ENCODE measurements at regions not wholly inside any gene's neighbourhood (a gene's known extent, or its start where the extent isn't known, plus 50 kb on each side); places are given as distances from the start of the nearest gene placed in this dataset.
"Not testable (repeated sequence)": the region's sequence is repeated elsewhere in the genome, so short reads cannot be mapped to it uniquely, and the experiment has no call there.

DNA sequence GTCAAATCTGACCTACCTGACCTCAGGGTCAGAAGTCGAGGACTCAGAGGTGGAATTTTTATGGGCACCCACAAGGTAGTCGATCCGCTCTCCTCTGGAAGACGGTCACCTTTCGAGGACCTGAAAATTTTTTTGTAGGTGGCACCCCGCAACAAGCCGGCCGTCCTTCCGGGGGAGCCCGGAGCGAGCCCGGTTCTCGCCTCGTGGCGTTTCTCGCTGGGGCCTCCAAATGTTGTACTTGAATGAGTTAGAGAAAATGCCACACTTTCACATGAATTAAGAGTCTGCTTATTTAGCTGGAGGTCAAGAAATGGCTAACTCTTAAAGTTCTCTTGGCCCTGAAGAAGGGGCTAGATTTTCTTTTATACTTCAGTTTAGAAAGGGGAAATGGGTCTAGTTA is 169.0 kb upstream of the CCZ1B start:
- H3K4me3 ChIP-seq (ENCODE audit: severe bottlenecking); H3K9me3 ChIP-seq (ENCODE audit: severe bottlenecking); H3K27ac ChIP-seq (ENCODE audit: poor library complexity, severe bottlenecking); H3K4me1 ChIP-seq (ENCODE audit: insufficient read depth, poor library complexity, severe bottlenecking); DNase-seq (ENCODE audit: low spot score); ATAC-seq (ENCODE audit: low read depth); H3K27me3 ChIP-seq (ENCODE audit: insufficient read depth, poor library complexity, severe bottlenecking); H3K36me3 ChIP-seq (ENCODE audit: low read depth): not testable (repeated sequence)

DNA sequence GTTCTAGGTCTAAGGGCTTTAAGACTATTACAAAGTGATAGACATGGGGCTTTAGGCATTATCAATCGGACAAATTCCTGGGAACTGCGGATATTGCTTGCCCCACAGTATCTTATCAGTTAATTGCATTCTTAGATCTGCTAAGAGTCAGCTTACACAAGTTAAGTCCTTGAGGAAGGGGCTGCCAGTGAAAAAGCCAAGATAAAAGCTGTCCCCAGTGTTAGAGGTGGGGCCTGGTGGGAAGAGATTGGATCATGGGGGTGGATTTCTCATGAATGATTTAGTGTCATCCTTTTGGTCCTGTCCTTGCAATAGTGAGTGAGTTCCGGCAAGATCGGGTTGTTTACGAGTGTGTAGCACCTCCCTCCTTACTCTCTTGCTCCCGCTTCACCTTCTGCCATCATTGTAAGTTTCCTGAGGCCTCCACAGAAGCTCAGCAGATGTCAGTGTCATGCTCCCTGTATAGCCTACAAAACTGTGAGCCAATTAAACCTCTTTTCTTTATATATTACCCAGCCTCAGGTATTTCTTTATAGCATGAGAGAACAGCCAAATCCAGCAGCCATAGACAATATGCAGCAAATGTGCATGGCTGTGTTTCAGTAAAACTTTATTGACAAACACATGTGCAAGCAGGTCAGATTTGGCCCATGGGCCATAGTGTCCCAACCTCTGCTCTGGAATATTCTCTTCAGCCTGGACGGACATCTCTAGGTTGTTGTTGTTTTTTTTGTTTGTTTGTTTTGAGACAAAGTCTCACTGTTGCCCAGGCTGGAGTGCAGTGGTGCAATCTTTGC is 169.6 kb upstream of the CCZ1B start:
- not testable (repeated sequence) for H3K4me3 ChIP-seq (ENCODE audit: severe bottlenecking); H3K36me3 ChIP-seq (ENCODE audit: low read depth); H3K27ac ChIP-seq (ENCODE audit: poor library complexity, severe bottlenecking); ATAC-seq (ENCODE audit: low read depth); DNase-seq (ENCODE audit: low spot score); H3K27me3 ChIP-seq (ENCODE audit: insufficient read depth, poor library complexity, severe bottlenecking); H3K4me1 ChIP-seq (ENCODE audit: insufficient read depth, poor library complexity, severe bottlenecking); H3K9me3 ChIP-seq (ENCODE audit: severe bottlenecking)

DNA sequence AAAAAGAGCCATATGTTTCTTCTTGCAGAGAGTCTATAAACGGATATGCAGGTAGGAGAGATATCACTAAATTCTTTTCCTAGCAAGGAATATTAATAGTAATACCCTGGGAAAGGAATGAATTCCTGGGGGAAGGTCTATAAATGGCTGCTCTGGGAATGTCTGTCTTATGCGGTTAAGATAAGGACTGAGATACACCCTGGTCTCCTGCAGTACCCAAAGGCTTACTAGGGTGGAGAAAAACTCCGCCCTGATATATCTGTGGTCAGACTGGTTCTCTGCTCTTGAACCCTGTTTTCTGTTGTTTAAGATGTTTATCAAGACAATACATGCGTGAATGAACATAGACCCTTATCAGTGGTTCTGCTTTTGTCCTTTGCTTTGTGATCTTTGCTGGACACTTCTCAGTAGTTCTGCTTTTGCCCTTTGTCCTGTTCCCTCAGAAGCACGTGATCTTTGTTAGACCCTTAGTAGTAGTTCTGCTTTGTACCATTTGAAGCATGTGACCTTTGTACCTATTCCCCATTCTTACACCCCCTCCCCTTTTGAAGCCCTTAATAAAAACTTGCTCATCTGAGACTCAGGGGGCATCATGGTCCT is 173.1 kb upstream of the CCZ1B start:
- not testable (repeated sequence) for H3K27ac ChIP-seq (ENCODE audit: poor library complexity, severe bottlenecking); H3K27me3 ChIP-seq (ENCODE audit: insufficient read depth, poor library complexity, severe bottlenecking); H3K4me3 ChIP-seq (ENCODE audit: severe bottlenecking); H3K9me3 ChIP-seq (ENCODE audit: severe bottlenecking); H3K36me3 ChIP-seq (ENCODE audit: low read depth); DNase-seq (ENCODE audit: low spot score); H3K4me1 ChIP-seq (ENCODE audit: insufficient read depth, poor library complexity, severe bottlenecking); ATAC-seq (ENCODE audit: low read depth)

DNA sequence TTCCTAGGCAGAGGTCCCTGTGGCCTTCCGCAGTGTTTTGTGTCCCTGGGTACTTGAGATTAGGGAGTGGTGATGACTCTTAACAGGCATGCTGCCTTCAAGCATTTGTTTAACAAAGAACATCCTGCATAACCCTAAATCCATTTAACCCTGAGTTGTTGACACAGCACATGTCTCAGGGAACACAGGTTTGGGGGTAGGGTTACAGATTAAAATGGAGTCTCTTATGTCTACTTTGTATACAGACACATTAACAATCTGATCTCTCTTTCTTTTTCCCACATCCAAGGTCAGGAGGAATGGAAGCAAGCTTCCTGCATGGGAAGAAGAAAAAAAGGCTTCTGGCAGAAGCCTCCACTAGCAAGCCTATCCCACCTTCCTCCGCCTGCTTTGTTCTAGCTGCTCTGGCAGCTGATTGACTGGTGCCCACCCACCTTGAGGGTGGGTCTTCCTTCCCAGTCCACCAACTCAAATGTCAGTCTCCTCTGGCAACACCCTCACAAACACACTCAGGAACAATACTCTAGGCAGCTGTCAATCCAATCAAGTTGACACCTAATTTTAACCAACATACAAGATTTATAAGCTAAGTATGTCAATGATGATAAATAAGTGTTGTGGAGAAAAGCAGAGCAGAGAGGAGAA is 176.5 kb upstream of the CCZ1B start:
- Histone ChIP-seq H3K9me3 (ENCODE audit: severe bottlenecking) (no peaks in the 10 kb centered on the region), H3K27me3 (ENCODE audit: insufficient read depth, poor library complexity, severe bottlenecking) (no peaks in the 10 kb centered on the region), H3K4me1 (ENCODE audit: insufficient read depth, poor library complexity, severe bottlenecking) (no peaks in the 10 kb centered on the region), H3K4me3 (ENCODE audit: severe bottlenecking) (no peak overlapping the region), H3K27ac (ENCODE audit: poor library complexity, severe bottlenecking) (no peak overlapping the region), H3K36me3 (ENCODE audit: low read depth) (no peaks in the 10 kb centered on the region)
- DNase-seq (ENCODE audit: low spot score) = no peak
- ATAC-seq (ENCODE audit: low read depth) = no peak
- TF ChIP-seq, protein P1, sequence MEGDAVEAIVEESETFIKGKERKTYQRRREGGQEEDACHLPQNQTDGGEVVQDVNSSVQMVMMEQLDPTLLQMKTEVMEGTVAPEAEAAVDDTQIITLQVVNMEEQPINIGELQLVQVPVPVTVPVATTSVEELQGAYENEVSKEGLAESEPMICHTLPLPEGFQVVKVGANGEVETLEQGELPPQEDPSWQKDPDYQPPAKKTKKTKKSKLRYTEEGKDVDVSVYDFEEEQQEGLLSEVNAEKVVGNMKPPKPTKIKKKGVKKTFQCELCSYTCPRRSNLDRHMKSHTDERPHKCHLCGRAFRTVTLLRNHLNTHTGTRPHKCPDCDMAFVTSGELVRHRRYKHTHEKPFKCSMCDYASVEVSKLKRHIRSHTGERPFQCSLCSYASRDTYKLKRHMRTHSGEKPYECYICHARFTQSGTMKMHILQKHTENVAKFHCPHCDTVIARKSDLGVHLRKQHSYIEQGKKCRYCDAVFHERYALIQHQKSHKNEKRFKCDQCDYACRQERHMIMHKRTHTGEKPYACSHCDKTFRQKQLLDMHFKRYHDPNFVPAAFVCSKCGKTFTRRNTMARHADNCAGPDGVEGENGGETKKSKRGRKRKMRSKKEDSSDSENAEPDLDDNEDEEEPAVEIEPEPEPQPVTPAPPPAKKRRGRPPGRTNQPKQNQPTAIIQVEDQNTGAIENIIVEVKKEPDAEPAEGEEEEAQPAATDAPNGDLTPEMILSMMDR (IDR thresholded peaks at IDR 0.05; ENCODE audit: poor library complexity, severe bottlenecking) = no peak

DNA sequence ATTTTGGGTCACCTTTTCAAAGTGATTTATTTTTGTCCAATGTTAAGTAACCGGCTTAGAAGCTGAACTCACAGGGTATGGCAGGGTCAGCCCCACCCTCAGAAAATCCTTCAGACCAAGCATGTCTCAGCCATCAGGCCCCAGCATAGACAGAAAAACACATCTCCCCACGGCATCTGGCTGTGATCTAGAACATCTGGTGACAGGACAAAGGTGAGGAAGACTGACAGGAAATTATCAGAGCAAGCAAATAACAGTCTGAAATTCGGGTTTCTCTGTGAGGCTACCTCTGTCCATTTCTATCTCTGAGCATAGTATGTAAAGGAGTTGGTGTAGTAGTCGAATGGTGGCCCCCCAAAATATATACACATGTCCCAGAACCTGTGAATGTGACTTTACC is 177.0 kb upstream of the C1GALT1 start:
- Histone ChIP-seq H3K36me3 (ENCODE audit: low read depth) (no peaks in the 10 kb centered on the region), H3K4me3 (ENCODE audit: severe bottlenecking) (no peak overlapping the region), H3K27me3 (ENCODE audit: insufficient read depth, poor library complexity, severe bottlenecking) (no peaks in the 10 kb centered on the region), H3K27ac (ENCODE audit: poor library complexity, severe bottlenecking) (no peak overlapping the region), H3K9me3 (ENCODE audit: severe bottlenecking) (no peaks in the 10 kb centered on the region), H3K4me1 (ENCODE audit: insufficient read depth, poor library complexity, severe bottlenecking) (no peaks in the 10 kb centered on the region)
- TF ChIP-seq, protein P1 (IDR thresholded peaks at IDR 0.05; ENCODE audit: poor library complexity, severe bottlenecking) = no peak
- DNase-seq (ENCODE audit: low spot score) = no peak
- no peak for ATAC-seq (ENCODE audit: low read depth)

DNA sequence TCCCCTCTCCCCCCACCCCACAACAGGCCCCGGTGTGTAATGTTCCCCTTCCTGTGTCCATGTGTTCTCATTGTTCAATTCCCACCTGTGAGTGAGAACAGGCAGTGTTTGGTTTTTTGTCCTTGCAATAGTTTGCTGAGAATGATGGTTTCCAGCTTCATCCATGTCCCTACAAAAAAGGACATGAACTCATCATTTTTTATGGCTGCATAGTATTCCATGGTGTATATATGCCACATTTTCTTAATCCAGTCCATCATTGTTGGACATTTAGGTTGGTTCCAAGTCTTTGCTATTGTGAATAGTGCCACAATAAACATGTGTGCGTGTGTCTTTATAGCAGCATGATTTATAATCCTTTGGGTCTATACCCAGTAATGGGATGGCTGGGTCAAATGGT is 176.4 kb upstream of the C1GALT1 start:
- H3K9me3 ChIP-seq (ENCODE audit: severe bottlenecking); H3K27me3 ChIP-seq (ENCODE audit: insufficient read depth, poor library complexity, severe bottlenecking); H3K27ac ChIP-seq (ENCODE audit: poor library complexity, severe bottlenecking); H3K36me3 ChIP-seq (ENCODE audit: low read depth); H3K4me3 ChIP-seq (ENCODE audit: severe bottlenecking); ATAC-seq (ENCODE audit: low read depth); DNase-seq (ENCODE audit: low spot score); H3K4me1 ChIP-seq (ENCODE audit: insufficient read depth, poor library complexity, severe bottlenecking): not testable (repeated sequence)

DNA sequence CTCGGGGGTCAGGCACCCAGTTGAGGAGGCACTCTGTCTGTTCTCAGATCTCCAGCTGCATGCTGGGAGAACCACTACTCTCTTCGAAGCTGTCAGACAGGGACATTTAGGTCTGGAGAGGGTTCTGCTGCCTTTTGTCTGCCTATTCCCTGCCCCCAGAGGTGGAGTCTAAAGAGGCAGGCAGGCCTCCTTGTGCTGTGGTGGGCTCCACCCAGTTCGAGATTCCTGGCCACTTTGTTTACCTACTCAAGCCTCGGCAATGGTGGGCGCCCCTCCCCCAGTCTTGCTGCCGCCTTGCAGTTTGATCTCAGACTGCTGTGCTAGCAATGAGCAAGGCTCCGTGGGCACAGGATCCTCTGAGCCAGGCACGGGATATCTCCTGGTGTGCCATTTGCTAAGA is 171.1 kb upstream of the C1GALT1 start:
- ATAC-seq (ENCODE audit: low read depth); H3K27ac ChIP-seq (ENCODE audit: poor library complexity, severe bottlenecking); H3K4me1 ChIP-seq (ENCODE audit: insufficient read depth, poor library complexity, severe bottlenecking); H3K4me3 ChIP-seq (ENCODE audit: severe bottlenecking); H3K36me3 ChIP-seq (ENCODE audit: low read depth); H3K9me3 ChIP-seq (ENCODE audit: severe bottlenecking); DNase-seq (ENCODE audit: low spot score); H3K27me3 ChIP-seq (ENCODE audit: insufficient read depth, poor library complexity, severe bottlenecking): not testable (repeated sequence)

DNA sequence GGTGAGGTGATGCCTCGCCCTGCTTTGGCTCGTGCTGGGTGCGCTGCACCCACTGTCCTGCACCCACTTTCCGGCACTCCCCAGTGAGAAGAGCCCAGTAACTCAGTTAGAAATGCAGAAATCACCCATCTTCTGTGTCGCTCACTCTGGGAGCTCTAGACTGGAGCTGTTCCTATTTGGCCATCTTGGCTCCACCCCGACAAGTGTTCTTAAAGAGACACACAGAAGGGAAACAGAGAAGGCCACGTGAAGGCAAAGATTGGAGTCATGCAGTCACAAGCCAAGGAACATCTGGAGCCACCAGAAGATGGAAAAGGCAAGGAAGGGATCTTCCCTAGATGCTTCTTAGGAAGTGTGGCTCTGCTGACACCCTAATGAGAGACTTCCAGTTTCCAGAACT is 170.6 kb upstream of the C1GALT1 start:
- H3K9me3 ChIP-seq (ENCODE audit: severe bottlenecking); H3K27ac ChIP-seq (ENCODE audit: poor library complexity, severe bottlenecking); DNase-seq (ENCODE audit: low spot score); H3K27me3 ChIP-seq (ENCODE audit: insufficient read depth, poor library complexity, severe bottlenecking); H3K4me1 ChIP-seq (ENCODE audit: insufficient read depth, poor library complexity, severe bottlenecking); H3K4me3 ChIP-seq (ENCODE audit: severe bottlenecking); H3K36me3 ChIP-seq (ENCODE audit: low read depth); ATAC-seq (ENCODE audit: low read depth): not testable (repeated sequence)
